Left ventricle myocardium superior (tissue), 1 donor: ENCODE measurements at regions not wholly inside any gene's neighbourhood (a gene's known extent, or its start where the extent isn't known, plus 50 kb on each side); places are given as distances from the start of the nearest gene placed in this dataset.

Experiments used
- ATAC-seq: fragments of 200-7000 bp; cut with Tn5 transposase; one replicate; pipeline ENCODE4 v1.9.1; 2020; ENCODE audit warnings: mild to moderate bottlenecking, moderate library complexity
- DNase-seq: peaks from one replicate; pipeline ENCODE4 v3.0.0-alpha.2; 2020
- intact Hi-C: fragments of 100-400 bp; cut with micrococcal nuclease; formaldehyde crosslinking; loops from one replicate; pipeline ENCODE4 v1.11.0; 2022
- donor health status: DM: no; HTN: yes; CAD: no; lungs with severe emphysema.

GRCh38 chr3:72487078-72487765, 361.0 kb downstream of the SHQ1 start:
- DNase-seq (peak; percentile 55), ATAC-seq (peak; percentile 26)
- intact Hi-C loops, result no loop called here

- intact Hi-C loops, result no loop called here
- ATAC-seq (peak; percentile 87), DNase-seq (peak; percentile 58)
Measured at GRCh38 chr3:72485641-72486040, 362.6 kb downstream of the SHQ1 start.

GRCh38 chr3:72483554-72484104, 364.6 kb downstream of the SHQ1 start:
- no peak for ATAC-seq
- no peak for DNase-seq
- intact Hi-C loops, result no loop called here

GRCh38 chr3:72482589-72483321, 365.5 kb downstream of the SHQ1 start:
- intact Hi-C loops, result no loop called here
- DNase-seq, result peak; percentile 73

GRCh38 chr3:72481542-72481941, 366.7 kb downstream of the SHQ1 start:
- intact Hi-C loops, result no loop called here
- ATAC-seq, result no peak
- no peak for DNase-seq

More at GRCh38 chr3:72482589-72483321, 365.5 kb downstream of the SHQ1 start:
- peak; percentile 82 for ATAC-seq

GRCh38 chr3:72480366-72480765, 367.9 kb downstream of the SHQ1 start:
- DNase-seq, result no peak
- intact Hi-C loops, result no loop called here
- ATAC-seq, result no peak

GRCh38 chr3:72479651-72480215, 368.5 kb downstream of the SHQ1 start:
- intact Hi-C loops, result no loop called here
- DNase-seq (no peak), ATAC-seq (no peak)

- ATAC-seq (no peak), DNase-seq (no peak)
- intact Hi-C loops, result no loop called here
Measured at GRCh38 chr3:72476139-72476483, 372.1 kb downstream of the SHQ1 start.

- intact Hi-C loops, result no loop called here
- ATAC-seq, result no peak
- no peak for DNase-seq
Measured at GRCh38 chr3:72475258-72476138, 372.7 kb downstream of the SHQ1 start.

- DNase-seq (no peak), ATAC-seq (no peak)
- intact Hi-C loops, result no loop called here
Measured at GRCh38 chr3:72474775-72475174, 373.5 kb downstream of the SHQ1 start.

GRCh38 chr3:72473156-72473555, 375.1 kb downstream of the SHQ1 start:
- intact Hi-C loops, result no loop called here
- DNase-seq (no peak), ATAC-seq (no peak)

- ATAC-seq (no peak), DNase-seq (no peak)
- intact Hi-C loops, result no loop called here
Measured at GRCh38 chr3:72470904-72471417, 377.3 kb downstream of the SHQ1 start.

GRCh38 chr3:72465853-72466252, 382.4 kb downstream of the SHQ1 start:
- intact Hi-C loops, result no loop called here
- DNase-seq, result no peak
- peak; percentile 88 for ATAC-seq

- ATAC-seq (no peak), DNase-seq (no peak)
- intact Hi-C loops, result no loop called here
Measured at GRCh38 chr3:72463083-72463482, 385.2 kb downstream of the SHQ1 start.

- intact Hi-C loops, result no loop called here
- peak; percentile 40 for ATAC-seq
- DNase-seq, result peak; percentile 65
Measured at GRCh38 chr3:72462595-72463011, 385.6 kb downstream of the SHQ1 start.

- ATAC-seq (peak; percentile 68), DNase-seq (peak; percentile 48)
- intact Hi-C loops, result no loop called here
Measured at GRCh38 chr3:72461787-72462186, 386.5 kb downstream of the SHQ1 start.

- DNase-seq (no peak), ATAC-seq (no peak)
- intact Hi-C loops, result no loop called here
Measured at GRCh38 chr3:72460205-72461174, 387.8 kb downstream of the SHQ1 start.

- intact Hi-C loops, result no loop called here
- ATAC-seq, result no peak
- DNase-seq, result no peak
Measured at GRCh38 chr3:72459588-72459987, 388.7 kb downstream of the SHQ1 start.
